ENCODE measurements at regions not wholly inside any gene's neighbourhood (a gene's known extent, or its start where the extent isn't known, plus 50 kb on each side); places are given as distances from the start of the nearest gene placed in this dataset.

- DNase-seq (no peak), ATAC-seq (no peak)
- intact Hi-C loops (cut with DNase I) = loop anchor here in 1 of 2 donors (10.0 kb wide), 1 partner anchor 296 kb away; no protein-coding TSS in a partner anchor
- 76 to 81% (median 77%) methylated on average over 2 of the region's 2 CpGs for WGBS, 3 donors
- Histone ChIP-seq H3K36me3 (ENCODE audit: insufficient read depth in 1 of 2, low read depth in 1 of 2) (no peaks in the 10 kb centered on the region), H3K9me3 (peaks cover 9% of the 10 kb centered on the region), H3K27me3 (ENCODE audit: insufficient read depth in 3 of 3, low read length in 2 of 3) (no peaks in the 10 kb centered on the region), H3K4me3 (no peak overlapping the region), H3K27ac (no peak overlapping the region), H3K4me1 (no peaks in the 10 kb centered on the region)
- TF ChIP-seq CTCF (IDR thresholded peaks at IDR 0.05) = no peak
Measured at GRCh38 chr2:2798337-2798736, 467.3 kb upstream of the MYT1L start.

GRCh38 chr2:2797797-2798196 is 466.7 kb upstream of the MYT1L start:
- H3K36me3 ChIP-seq (ENCODE audit: insufficient read depth in 1 of 2, low read depth in 1 of 2) = no peaks in the 10 kb centered on the region
- no peak overlapping the region for H3K4me3 ChIP-seq
- H3K27me3 ChIP-seq (ENCODE audit: insufficient read depth in 3 of 3, low read length in 2 of 3) = no peaks in the 10 kb centered on the region
- intact Hi-C loops (cut with DNase I) = loop anchor here in 1 of 2 donors (10.0 kb wide), 1 partner anchor 297 kb away; no protein-coding TSS in a partner anchor
- no peak for DNase-seq
- no peaks in the 10 kb centered on the region for H3K4me1 ChIP-seq
- no peak overlapping the region for H3K27ac ChIP-seq
- H3K9me3 ChIP-seq = peaks cover 7% of the 10 kb centered on the region
- TF ChIP-seq CTCF (IDR thresholded peaks at IDR 0.05) = no peak
- no peak for ATAC-seq
- 71 to 84% (median 78%) methylated on average over 5 of the region's 5 CpGs for WGBS, 3 donors

GRCh38 chr2:2796207-2796606 is 465.1 kb upstream of the MYT1L start:
- TF ChIP-seq CTCF (IDR thresholded peaks at IDR 0.05) = no peak
- H3K4me3 ChIP-seq = no peak overlapping the region
- H3K36me3 ChIP-seq (ENCODE audit: insufficient read depth in 1 of 2, low read depth in 1 of 2) = no peaks in the 10 kb centered on the region
- no peaks in the 10 kb centered on the region for H3K27me3 ChIP-seq (ENCODE audit: insufficient read depth in 3 of 3, low read length in 2 of 3)
- intact Hi-C loops (cut with DNase I) = loop anchor here in 1 of 2 donors (10.0 kb wide), 1 partner anchor 299 kb away; no protein-coding TSS in a partner anchor
- H3K4me1 ChIP-seq = no peaks in the 10 kb centered on the region
- ATAC-seq (no peak), DNase-seq (no peak)
- no peak overlapping the region for H3K27ac ChIP-seq
- WGBS, 3 donors = 77 to 82% (median 79%) methylated on average over 13 to 14 of the region's 14 CpGs
- H3K9me3 ChIP-seq = no peaks in the 10 kb centered on the region

GRCh38 chr2:2795438-2796091 is 464.5 kb upstream of the MYT1L start:
- no peak for TF ChIP-seq CTCF (IDR thresholded peaks at IDR 0.05)
- DNase-seq (no peak), ATAC-seq (no peak)
- intact Hi-C loops (cut with DNase I) = loop anchor here in 1 of 2 donors (10.0 kb wide), 1 partner anchor 299 kb away; no protein-coding TSS in a partner anchor
- Histone ChIP-seq H3K27me3 (ENCODE audit: insufficient read depth in 3 of 3, low read length in 2 of 3) (no peaks in the 10 kb centered on the region), H3K27ac (no peak overlapping the region), H3K4me3 (no peak overlapping the region), H3K36me3 (ENCODE audit: insufficient read depth in 1 of 2, low read depth in 1 of 2) (no peaks in the 10 kb centered on the region), H3K4me1 (no peaks in the 10 kb centered on the region), H3K9me3 (no peaks in the 10 kb centered on the region)
- WGBS, 3 donors = 91 to 96% (median 93%) methylated on average over 24 to 29 of the region's 29 CpGs
